Nucleus accumbens (tissue), 56 donors: ENCODE measurements at regions not wholly inside any gene's neighbourhood (a gene's known extent, or its start where the extent isn't known, plus 50 kb on each side); places are given as distances from the start of the nearest gene placed in this dataset.
"Not testable (repeated sequence)": the region's sequence is repeated elsewhere in the genome, so short reads cannot be mapped to it uniquely, and the experiment has no call there.

Experiments used
- DNase-seq, 56 donors: peaks; one replicate each; lab custom pipeline; 2025; lab: John Stamatoyannopoulos, UW

GRCh38 chr3:103818800-103819199 lies 1384.0 kb downstream of the ZPLD1 start:
- DNase-seq = no peak

- no peak for DNase-seq
These were observed 1390.8 kb downstream of the ZPLD1 start for GRCh38 chr3:103825586-103825985.

- no peak for DNase-seq
These were observed 1395.0 kb downstream of the ZPLD1 start for GRCh38 chr3:103829723-103830326.

GRCh38 chr3:103847081-103848062 lies 1412.6 kb downstream of the ZPLD1 start:
- DNase-seq = no peak

- DNase-seq = no peak
These were observed 1417.0 kb downstream of the ZPLD1 start for GRCh38 chr3:103851793-103852192.

- DNase-seq = no peak
These were observed 1427.6 kb downstream of the ZPLD1 start for GRCh38 chr3:103862415-103862814.

- DNase-seq = no peak
These were observed 1428.6 kb downstream of the ZPLD1 start for GRCh38 chr3:103863381-103863780.

GRCh38 chr3:103866113-103866512 lies 1431.3 kb downstream of the ZPLD1 start:
- no peak for DNase-seq

- no peak for DNase-seq
These were observed 1438.2 kb downstream of the ZPLD1 start for GRCh38 chr3:103873021-103873420.

- DNase-seq = no peak
These were observed 1439.2 kb downstream of the ZPLD1 start for GRCh38 chr3:103873897-103874545.

GRCh38 chr3:103881809-103882208 lies 1447.0 kb downstream of the ZPLD1 start:
- DNase-seq = not testable (repeated sequence)

GRCh38 chr3:103889675-103890074 lies 1454.9 kb downstream of the ZPLD1 start:
- DNase-seq = no peak

GRCh38 chr3:103894162-103894822 lies 1459.5 kb downstream of the ZPLD1 start:
- DNase-seq = no peak

- no peak for DNase-seq
These were observed 1464.5 kb downstream of the ZPLD1 start for GRCh38 chr3:103899328-103899727.

GRCh38 chr3:103904991-103905390 lies 1461.7 kb upstream of the ALCAM start:
- DNase-seq = no peak

- DNase-seq = no peak
These were observed 1460.4 kb upstream of the ALCAM start for GRCh38 chr3:103906304-103906703.

GRCh38 chr3:103906808-103907207 lies 1459.9 kb upstream of the ALCAM start:
- DNase-seq = no peak

GRCh38 chr3:103907567-103907966 lies 1459.1 kb upstream of the ALCAM start:
- no peak for DNase-seq

- no peak for DNase-seq
These were observed 1457.3 kb upstream of the ALCAM start for GRCh38 chr3:103909395-103909794.

GRCh38 chr3:103918336-103918735 lies 1448.4 kb upstream of the ALCAM start:
- no peak for DNase-seq

- DNase-seq = no peak
These were observed 1447.4 kb upstream of the ALCAM start for GRCh38 chr3:103919327-103919726.
